ENCODE measurements at regions not wholly inside any gene's neighbourhood (a gene's known extent, or its start where the extent isn't known, plus 50 kb on each side); places are given as distances from the start of the nearest gene placed in this dataset.

- no peaks in the 10 kb centered on the region for H3K27me3 ChIP-seq (ENCODE audit: control insufficient read depth, insufficient read depth)
- 81% methylated on average over 17 of the region's 17 CpGs for whole genome bisulfite sequencing
- no peaks in the 10 kb centered on the region for H3K4me1 ChIP-seq (ENCODE audit: control insufficient read depth, insufficient read depth, low read length)
- ATAC-seq (no peak), DNase-seq (peak in 1 of 3 donors; percentile 44)
- intact Hi-C loops (cut with DNase I): no loop called here
- H3K9me3 ChIP-seq (ENCODE audit: control insufficient read depth, low read length): no peaks in the 10 kb centered on the region
- no peak overlapping the region for H3K4me3 ChIP-seq (ENCODE audit: low read length)
- H3K27ac ChIP-seq (ENCODE audit: low read length): no peak overlapping the region
These were observed 309.7 kb upstream of the SHH start for GRCh38 chr7:156121956-156122355.

GRCh38 chr7:156121434-156121833 is 309.2 kb upstream of the SHH start:
- H3K9me3 ChIP-seq (ENCODE audit: control insufficient read depth, low read length): no peaks in the 10 kb centered on the region
- H3K27ac ChIP-seq (ENCODE audit: low read length): no peak overlapping the region
- no peaks in the 10 kb centered on the region for H3K27me3 ChIP-seq (ENCODE audit: control insufficient read depth, insufficient read depth)
- ATAC-seq: no peak
- H3K4me3 ChIP-seq (ENCODE audit: low read length): no peak overlapping the region
- H3K4me1 ChIP-seq (ENCODE audit: control insufficient read depth, insufficient read depth, low read length): no peaks in the 10 kb centered on the region
- WGBS: 82% methylated on average over 10 of the region's 10 CpGs
- peak in 1 of 3 donors; percentile 38 for DNase-seq
- intact Hi-C loops (cut with DNase I): no loop called here

- Histone ChIP-seq H3K4me3 (ENCODE audit: low read length) (no peak overlapping the region), H3K27me3 (ENCODE audit: control insufficient read depth, insufficient read depth) (no peaks in the 10 kb centered on the region), H3K27ac (ENCODE audit: low read length) (no peak overlapping the region), H3K9me3 (ENCODE audit: control insufficient read depth, low read length) (no peaks in the 10 kb centered on the region), H3K4me1 (ENCODE audit: control insufficient read depth, insufficient read depth, low read length) (no peaks in the 10 kb centered on the region)
- 82% methylated on average over 17 of the region's 17 CpGs for WGBS
- ATAC-seq (no peak), DNase-seq (no peak)
- intact Hi-C loops (cut with DNase I): no loop called here
These were observed 308.3 kb upstream of the SHH start for GRCh38 chr7:156120552-156120951.

- Histone ChIP-seq H3K9me3 (ENCODE audit: control insufficient read depth, low read length) (no peaks in the 10 kb centered on the region), H3K27ac (ENCODE audit: low read length) (no peak overlapping the region), H3K4me3 (ENCODE audit: low read length) (no peak overlapping the region), H3K4me1 (ENCODE audit: control insufficient read depth, insufficient read depth, low read length) (no peaks in the 10 kb centered on the region), H3K27me3 (ENCODE audit: control insufficient read depth, insufficient read depth) (no peaks in the 10 kb centered on the region)
- no peak for ATAC-seq
- 77% methylated on average over 6 of the region's 6 CpGs for WGBS
- intact Hi-C loops (cut with DNase I): no loop called here
- no peak for DNase-seq
These were observed 307.5 kb upstream of the SHH start for GRCh38 chr7:156119771-156120170.

GRCh38 chr7:156118248-156118645 is 306.0 kb upstream of the SHH start:
- Histone ChIP-seq H3K9me3 (ENCODE audit: control insufficient read depth, low read length) (no peaks in the 10 kb centered on the region), H3K27me3 (ENCODE audit: control insufficient read depth, insufficient read depth) (no peaks in the 10 kb centered on the region), H3K4me1 (ENCODE audit: control insufficient read depth, insufficient read depth, low read length) (no peaks in the 10 kb centered on the region), H3K27ac (ENCODE audit: low read length) (no peak overlapping the region), H3K4me3 (ENCODE audit: low read length) (no peak overlapping the region)
- WGBS: 60% methylated on average over 6 of the region's 6 CpGs
- ATAC-seq: no peak
- no peak for DNase-seq
- intact Hi-C loops (cut with DNase I): no loop called here

GRCh38 chr7:156117542-156118247 is 305.4 kb upstream of the SHH start:
- Histone ChIP-seq H3K4me1 (ENCODE audit: control insufficient read depth, insufficient read depth, low read length) (no peaks in the 10 kb centered on the region), H3K4me3 (ENCODE audit: low read length) (no peak overlapping the region), H3K27me3 (ENCODE audit: control insufficient read depth, insufficient read depth) (no peaks in the 10 kb centered on the region), H3K27ac (ENCODE audit: low read length) (no peak overlapping the region), H3K9me3 (ENCODE audit: control insufficient read depth, low read length) (no peaks in the 10 kb centered on the region)
- ATAC-seq (no peak), DNase-seq (no peak)
- intact Hi-C loops (cut with DNase I): no loop called here
- WGBS: 74% methylated on average over 8 of the region's 8 CpGs

GRCh38 chr7:156116514-156117215 is 304.4 kb upstream of the SHH start:
- DNase-seq (no peak), ATAC-seq (no peak)
- WGBS: 75% methylated on average over 12 of the region's 12 CpGs
- no peak overlapping the region for H3K27ac ChIP-seq (ENCODE audit: low read length)
- H3K4me1 ChIP-seq (ENCODE audit: control insufficient read depth, insufficient read depth, low read length): no peaks in the 10 kb centered on the region
- intact Hi-C loops (cut with DNase I): no loop called here
- no peaks in the 10 kb centered on the region for H3K27me3 ChIP-seq (ENCODE audit: control insufficient read depth, insufficient read depth)
- H3K9me3 ChIP-seq (ENCODE audit: control insufficient read depth, low read length): no peaks in the 10 kb centered on the region
- no peak overlapping the region for H3K4me3 ChIP-seq (ENCODE audit: low read length)

- DNase-seq (no peak), ATAC-seq (no peak)
- Histone ChIP-seq H3K27ac (ENCODE audit: low read length) (no peak overlapping the region), H3K27me3 (ENCODE audit: control insufficient read depth, insufficient read depth) (no peaks in the 10 kb centered on the region), H3K9me3 (ENCODE audit: control insufficient read depth, low read length) (no peaks in the 10 kb centered on the region), H3K4me1 (ENCODE audit: control insufficient read depth, insufficient read depth, low read length) (no peaks in the 10 kb centered on the region), H3K4me3 (ENCODE audit: low read length) (no peak overlapping the region)
- intact Hi-C loops (cut with DNase I): no loop called here
- whole genome bisulfite sequencing: 81% methylated on average over 9 of the region's 9 CpGs
These were observed 303.3 kb upstream of the SHH start for GRCh38 chr7:156115582-156115981.

- intact Hi-C loops (cut with DNase I): no loop called here
- Histone ChIP-seq H3K27me3 (ENCODE audit: control insufficient read depth, insufficient read depth) (no peaks in the 10 kb centered on the region), H3K27ac (ENCODE audit: low read length) (no peak overlapping the region), H3K4me1 (ENCODE audit: control insufficient read depth, insufficient read depth, low read length) (no peaks in the 10 kb centered on the region), H3K4me3 (ENCODE audit: low read length) (no peak overlapping the region), H3K9me3 (ENCODE audit: control insufficient read depth, low read length) (no peaks in the 10 kb centered on the region)
- ATAC-seq (no peak), DNase-seq (no peak)
- WGBS: 69% methylated on average over 7 of the region's 7 CpGs
These were observed 301.5 kb upstream of the SHH start for GRCh38 chr7:156113731-156114130.

- DNase-seq (no peak), ATAC-seq (no peak)
- no peaks in the 10 kb centered on the region for H3K27me3 ChIP-seq (ENCODE audit: control insufficient read depth, insufficient read depth)
- WGBS: 65% methylated on average over 2 of the region's 2 CpGs
- H3K4me1 ChIP-seq (ENCODE audit: control insufficient read depth, insufficient read depth, low read length): no peaks in the 10 kb centered on the region
- intact Hi-C loops (cut with DNase I): no loop called here
- H3K9me3 ChIP-seq (ENCODE audit: control insufficient read depth, low read length): no peaks in the 10 kb centered on the region
- no peak overlapping the region for H3K4me3 ChIP-seq (ENCODE audit: low read length)
- no peak overlapping the region for H3K27ac ChIP-seq (ENCODE audit: low read length)
These were observed 297.7 kb upstream of the SHH start for GRCh38 chr7:156109988-156110387.

- 86% methylated on average over 8 of the region's 8 CpGs for WGBS
- ATAC-seq: no peak
- intact Hi-C loops (cut with DNase I): no loop called here
- Histone ChIP-seq H3K27me3 (ENCODE audit: control insufficient read depth, insufficient read depth) (no peaks in the 10 kb centered on the region), H3K4me3 (ENCODE audit: low read length) (no peak overlapping the region), H3K27ac (ENCODE audit: low read length) (no peak overlapping the region), H3K4me1 (ENCODE audit: control insufficient read depth, insufficient read depth, low read length) (no peaks in the 10 kb centered on the region), H3K9me3 (ENCODE audit: control insufficient read depth, low read length) (no peaks in the 10 kb centered on the region)
- DNase-seq: no peak
These were observed 296.8 kb upstream of the SHH start for GRCh38 chr7:156109076-156109475.
